ENCODE measurements at regions not wholly inside any gene's neighbourhood (a gene's known extent, or its start where the extent isn't known, plus 50 kb on each side); places are given as distances from the start of the nearest gene placed in this dataset.
A peak's percentile ranks its signal among the peaks of the same experiment; 100 is the strongest.
"Not testable (repeated sequence)": the region's sequence is repeated elsewhere in the genome, so short reads cannot be mapped to it uniquely, and the experiment has no call there.

DNA sequence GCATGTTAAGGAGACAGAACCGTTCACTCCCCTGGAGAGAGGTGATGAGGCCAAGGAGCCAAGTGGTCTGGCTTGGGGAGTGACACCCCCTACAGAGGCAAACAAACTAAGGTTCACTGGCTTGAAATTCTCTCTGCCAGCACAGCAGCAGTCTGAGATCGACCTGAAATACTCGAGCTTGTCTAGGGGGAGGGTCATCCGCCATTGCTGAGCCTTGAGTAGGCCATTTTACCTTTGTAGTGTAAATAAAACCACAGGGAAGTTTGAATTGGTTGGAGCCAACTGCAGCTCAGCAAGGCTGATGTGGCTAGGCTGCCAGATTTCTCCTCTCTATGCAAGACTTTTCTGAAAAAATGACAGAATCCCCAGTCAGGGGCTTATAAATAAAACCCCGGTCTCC lies 52.9 kb downstream of the CDY2B start:
- H3K4me2 ChIP-seq (ENCODE audit: low read length); H3K4me1 ChIP-seq (ENCODE audit: control insufficient read depth in 1 of 2, insufficient read depth in 2 of 2, low read length in 2 of 2); CTCF ChIA-PET; H3K27ac ChIP-seq (ENCODE audit: low read depth, low read length); H2AFZ ChIP-seq (ENCODE audit: low read depth, low read length, poor library complexity, severe bottlenecking); H3K27me3 ChIP-seq (ENCODE audit: insufficient read depth, low read length); BruUV-seq (replicated peaks); H3K4me3 ChIP-seq (replicated peaks in 1 of 2; ENCODE audit: low read depth in 1 of 2, low read length in 2 of 2); H4K20me1 ChIP-seq (ENCODE audit: insufficient read depth); RAD21 ChIA-PET (ENCODE audit: low non-redundant PET in 1 of 2, low total read pairs in 2 of 2, uncharacterized antibody in 2 of 2, unreplicated experiment in 2 of 2); H3K9me2 ChIP-seq (ENCODE audit: insufficient read depth); intact Hi-C loops (cut with micrococcal nuclease); H3K79me2 ChIP-seq (ENCODE audit: insufficient read depth, low read length); H3K36me3 ChIP-seq (ENCODE audit: control insufficient read depth in 1 of 2, insufficient read depth in 2 of 2, low read length in 2 of 2); H3K9me3 ChIP-seq (ENCODE audit: control insufficient read depth in 1 of 2, insufficient read depth in 1 of 2, low read depth in 1 of 2, low read length in 2 of 2); DNase-seq (ENCODE audit: low read depth, low spot score); ATAC-seq; POLR2A ChIA-PET; H3K9ac ChIP-seq (ENCODE audit: low read length): not testable (repeated sequence)

DNA sequence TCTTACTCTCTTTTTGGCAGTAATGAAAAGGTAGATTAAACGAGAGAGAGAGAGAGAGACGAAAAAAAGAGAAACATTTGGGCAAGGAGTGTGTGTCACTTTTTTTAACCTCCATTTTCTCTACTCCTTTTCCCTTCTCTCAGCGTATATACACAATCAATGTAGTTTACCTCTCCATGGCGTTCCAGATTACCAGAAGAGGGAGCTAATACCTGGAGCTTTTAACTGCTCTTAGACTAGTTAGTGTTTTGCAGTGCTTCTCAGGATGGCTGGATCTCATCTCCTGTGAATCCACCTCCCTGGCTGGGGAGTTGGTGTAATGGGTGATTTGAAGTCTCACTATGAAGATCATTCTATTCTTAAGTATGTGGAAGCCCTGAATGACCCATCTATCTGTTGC lies 60.3 kb downstream of the CDY2B start:
- H3K9me3 ChIP-seq (ENCODE audit: control insufficient read depth in 1 of 2, insufficient read depth in 1 of 2, low read depth in 1 of 2, low read length in 2 of 2); H3K36me3 ChIP-seq (ENCODE audit: control insufficient read depth in 1 of 2, insufficient read depth in 2 of 2, low read length in 2 of 2); ATAC-seq; H3K4me3 ChIP-seq (replicated peaks in 1 of 2; ENCODE audit: low read depth in 1 of 2, low read length in 2 of 2); BruUV-seq (replicated peaks); DNase-seq (ENCODE audit: low read depth, low spot score); H3K27me3 ChIP-seq (ENCODE audit: insufficient read depth, low read length); POLR2A ChIA-PET; H3K4me2 ChIP-seq (ENCODE audit: low read length); H2AFZ ChIP-seq (ENCODE audit: low read depth, low read length, poor library complexity, severe bottlenecking); H3K9ac ChIP-seq (ENCODE audit: low read length); CTCF ChIA-PET; H3K4me1 ChIP-seq (ENCODE audit: control insufficient read depth in 1 of 2, insufficient read depth in 2 of 2, low read length in 2 of 2); intact Hi-C loops (cut with micrococcal nuclease); H3K9me2 ChIP-seq (ENCODE audit: insufficient read depth); H4K20me1 ChIP-seq (ENCODE audit: insufficient read depth); H3K79me2 ChIP-seq (ENCODE audit: insufficient read depth, low read length); RAD21 ChIA-PET (ENCODE audit: low non-redundant PET in 1 of 2, low total read pairs in 2 of 2, uncharacterized antibody in 2 of 2, unreplicated experiment in 2 of 2); H3K27ac ChIP-seq (ENCODE audit: low read depth, low read length): not testable (repeated sequence)

DNA sequence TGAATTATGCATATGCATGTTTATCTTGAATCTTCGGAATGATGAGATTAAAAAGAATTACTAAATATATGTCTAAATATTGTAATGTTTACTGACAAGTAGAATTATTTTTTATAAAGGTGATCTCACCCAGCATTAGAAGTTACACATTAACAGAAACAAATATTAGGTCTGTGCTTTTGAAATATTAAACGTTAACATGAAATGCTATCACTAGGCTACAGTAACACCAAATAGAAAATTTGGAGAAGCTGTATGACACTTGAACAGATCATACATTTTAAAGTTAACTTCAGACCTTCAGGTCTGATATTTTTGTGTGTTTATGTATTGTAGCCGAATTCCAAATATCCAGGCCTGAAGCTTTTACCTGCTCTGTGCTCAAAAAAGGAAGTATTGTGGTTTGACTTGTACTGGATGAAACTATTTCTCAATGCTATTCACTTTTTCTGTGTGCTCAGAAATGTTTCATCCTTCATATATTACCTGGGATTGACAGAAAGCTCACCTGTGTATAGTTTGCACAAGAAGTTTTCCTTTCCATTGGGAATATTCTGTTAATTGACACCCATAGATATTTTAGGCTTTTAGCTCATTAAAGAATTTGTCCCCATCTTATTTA lies 60.9 kb downstream of the CDY2B start:
- H3K27me3 ChIP-seq (ENCODE audit: insufficient read depth, low read length); BruUV-seq (replicated peaks); H4K20me1 ChIP-seq (ENCODE audit: insufficient read depth); H3K9ac ChIP-seq (ENCODE audit: low read length); H3K9me3 ChIP-seq (ENCODE audit: control insufficient read depth in 1 of 2, insufficient read depth in 1 of 2, low read depth in 1 of 2, low read length in 2 of 2); RAD21 ChIA-PET (ENCODE audit: low non-redundant PET in 1 of 2, low total read pairs in 2 of 2, uncharacterized antibody in 2 of 2, unreplicated experiment in 2 of 2); POLR2A ChIA-PET; intact Hi-C loops (cut with micrococcal nuclease); ATAC-seq; H2AFZ ChIP-seq (ENCODE audit: low read depth, low read length, poor library complexity, severe bottlenecking); CTCF ChIA-PET; H3K4me2 ChIP-seq (ENCODE audit: low read length); DNase-seq (ENCODE audit: low read depth, low spot score); H3K9me2 ChIP-seq (ENCODE audit: insufficient read depth); H3K79me2 ChIP-seq (ENCODE audit: insufficient read depth, low read length); H3K36me3 ChIP-seq (ENCODE audit: control insufficient read depth in 1 of 2, insufficient read depth in 2 of 2, low read length in 2 of 2); H3K4me3 ChIP-seq (replicated peaks in 1 of 2; ENCODE audit: low read depth in 1 of 2, low read length in 2 of 2); H3K4me1 ChIP-seq (ENCODE audit: control insufficient read depth in 1 of 2, insufficient read depth in 2 of 2, low read length in 2 of 2); H3K27ac ChIP-seq (ENCODE audit: low read depth, low read length): not testable (repeated sequence)

DNA sequence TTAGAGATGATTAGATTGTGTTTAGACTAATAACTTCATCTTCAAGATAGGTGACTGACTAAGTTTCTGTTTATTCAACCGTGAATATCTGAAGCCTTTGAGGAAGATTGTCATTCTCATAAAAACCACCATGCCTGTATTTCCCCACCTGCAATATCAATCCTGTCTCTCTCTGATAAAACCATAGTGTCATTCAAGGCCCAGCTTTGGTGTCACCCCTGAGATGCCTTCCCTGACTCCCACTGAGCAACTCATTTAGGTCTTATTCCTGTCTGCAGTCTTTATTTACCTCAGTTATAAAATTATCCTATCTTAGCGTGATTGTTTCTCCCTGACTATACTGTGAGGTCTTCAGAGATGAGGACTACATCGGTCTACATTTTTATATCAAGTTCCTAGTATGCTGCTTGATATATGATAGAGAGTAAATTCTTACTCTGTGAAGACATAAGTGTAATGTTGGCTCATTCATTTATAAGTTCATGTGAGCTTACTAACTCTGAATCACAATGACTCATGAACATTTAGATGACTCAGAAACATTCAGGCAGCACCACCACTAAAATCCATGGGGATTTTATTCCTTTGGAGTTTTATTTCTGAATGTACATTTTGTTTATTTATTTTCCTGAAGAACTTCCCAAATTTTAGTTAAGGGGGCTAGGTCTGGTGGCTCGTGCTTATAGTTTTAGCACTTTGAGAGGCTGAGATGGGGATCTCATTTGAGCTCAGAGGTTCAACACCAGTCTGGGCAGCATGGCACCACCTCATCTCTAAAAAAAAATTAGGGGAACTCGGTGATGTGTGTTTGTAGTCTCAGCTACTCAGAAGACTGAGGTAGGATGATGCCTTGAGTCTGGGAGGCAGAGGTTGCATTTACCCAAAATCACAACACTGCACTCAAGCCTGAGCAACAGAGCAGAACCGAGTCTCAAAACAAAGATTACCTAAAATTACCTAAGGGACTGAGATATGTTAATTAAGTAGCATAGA lies 62.6 kb downstream of the CDY2B start:
- H3K36me3 ChIP-seq (ENCODE audit: control insufficient read depth in 1 of 2, insufficient read depth in 2 of 2, low read length in 2 of 2); CTCF ChIA-PET; intact Hi-C loops (cut with micrococcal nuclease): not testable (repeated sequence)

More for the DNA sequence above, 62.6 kb downstream of the CDY2B start:
- H3K4me3 ChIP-seq (replicated peaks in 1 of 2; ENCODE audit: low read depth in 1 of 2, low read length in 2 of 2); H2AFZ ChIP-seq (ENCODE audit: low read depth, low read length, poor library complexity, severe bottlenecking); DNase-seq (ENCODE audit: low read depth, low spot score); H3K79me2 ChIP-seq (ENCODE audit: insufficient read depth, low read length); POLR2A ChIA-PET; H4K20me1 ChIP-seq (ENCODE audit: insufficient read depth); H3K9me2 ChIP-seq (ENCODE audit: insufficient read depth); H3K9ac ChIP-seq (ENCODE audit: low read length); H3K4me1 ChIP-seq (ENCODE audit: control insufficient read depth in 1 of 2, insufficient read depth in 2 of 2, low read length in 2 of 2); H3K9me3 ChIP-seq (ENCODE audit: control insufficient read depth in 1 of 2, insufficient read depth in 1 of 2, low read depth in 1 of 2, low read length in 2 of 2); RAD21 ChIA-PET (ENCODE audit: low non-redundant PET in 1 of 2, low total read pairs in 2 of 2, uncharacterized antibody in 2 of 2, unreplicated experiment in 2 of 2); H3K4me2 ChIP-seq (ENCODE audit: low read length); H3K27me3 ChIP-seq (ENCODE audit: insufficient read depth, low read length); BruUV-seq (replicated peaks); H3K27ac ChIP-seq (ENCODE audit: low read depth, low read length): not testable (repeated sequence)
- peak; percentile 76 for ATAC-seq
